B cell (primary cell): ENCODE measurements at regions not wholly inside any gene's neighbourhood (a gene's known extent, or its start where the extent isn't known, plus 50 kb on each side); places are given as distances from the start of the nearest gene placed in this dataset.

Experiments used
- CTCF ChIP-seq: fragments of 200-600 bp; IDR thresholded peaks from one replicate; pipeline ENCODE4 v1.8.0; 2022; ENCODE audit warnings: antibody characterized with exemption, mild to moderate bottlenecking
- EZH2 ChIP-seq: IDR thresholded peaks from 2 replicates; pipeline ENCODE4 v1.6.1; 2012; ENCODE audit warnings: borderline replicate concordance, low read depth, mild to moderate bottlenecking, moderate library complexity, low read length; ENCODE audit not compliant: insufficient read depth, poor library complexity, severe bottlenecking

GRCh38 chr14:66330916-66331315 is 155.3 kb upstream of the CCDC196 start:
- TF ChIP-seq CTCF (no peak), EZH2 (no peak)
